ENCODE measurements at regions not wholly inside any gene's neighbourhood (a gene's known extent, or its start where the extent isn't known, plus 50 kb on each side); places are given as distances from the start of the nearest gene placed in this dataset.

DNA sequence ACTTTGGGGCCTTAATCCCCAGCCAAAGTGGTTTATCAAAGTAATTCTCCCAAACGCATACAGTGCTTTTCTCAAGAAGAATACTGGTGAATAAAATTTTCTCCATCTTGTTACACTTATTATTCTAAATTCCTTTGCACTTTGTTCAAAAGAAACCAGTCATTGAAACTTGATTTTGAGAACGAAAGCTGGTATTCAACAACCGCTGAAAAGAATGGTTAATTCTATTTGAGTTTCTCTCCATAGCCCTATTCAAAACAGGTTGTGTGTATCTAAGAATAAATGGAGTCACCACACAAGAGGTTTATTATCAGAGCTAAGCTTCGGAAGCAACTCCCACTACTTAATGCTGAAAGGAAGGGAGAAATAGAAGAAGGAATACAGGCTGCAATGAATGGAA is 117.7 kb downstream of the C1D start:
- no peak overlapping the region for H3K4me3 Mint-ChIP-seq
- no peaks in the 10 kb centered on the region for H3K27me3 Mint-ChIP-seq (ENCODE audit: insufficient read depth, low read depth, poor library complexity)
- ATAC-seq (no peak), DNase-seq (ENCODE audit: low spot score) (no peak)
- Histone ChIP-seq H3K27ac (ENCODE audit: low read depth) (no peak overlapping the region), H3K9me2 (ENCODE audit: insufficient read depth) (no peaks in the 10 kb centered on the region), H4K20me1 (replicated peaks; ENCODE audit: insufficient read depth) (no peaks in the 10 kb centered on the region), H3K4me1 (ENCODE audit: insufficient read depth) (no peaks in the 10 kb centered on the region), H3F3A (replicated peaks; ENCODE audit: low read depth) (no peaks in the 10 kb centered on the region), H3K36me3 (ENCODE audit: insufficient read depth) (no peaks in the 10 kb centered on the region), H3K4me3 (no peak overlapping the region), H3K27me3 (ENCODE audit: insufficient read depth) (no peaks in the 10 kb centered on the region), H2AFZ (no peak overlapping the region), H3K79me2 (replicated peaks; ENCODE audit: insufficient read depth) (no peaks in the 10 kb centered on the region), H3K4me2 (no peak overlapping the region)
- no peak for TF ChIP-seq STAT1 (IDR thresholded peaks at IDR 0.05; ENCODE audit: unreplicated experiment)
- TF ChIP-seq POLR2AphosphoS5 (IDR thresholded peaks at IDR 0.05; ENCODE audit: low read depth) = no peak
- TF ChIP-seq, protein P1, sequence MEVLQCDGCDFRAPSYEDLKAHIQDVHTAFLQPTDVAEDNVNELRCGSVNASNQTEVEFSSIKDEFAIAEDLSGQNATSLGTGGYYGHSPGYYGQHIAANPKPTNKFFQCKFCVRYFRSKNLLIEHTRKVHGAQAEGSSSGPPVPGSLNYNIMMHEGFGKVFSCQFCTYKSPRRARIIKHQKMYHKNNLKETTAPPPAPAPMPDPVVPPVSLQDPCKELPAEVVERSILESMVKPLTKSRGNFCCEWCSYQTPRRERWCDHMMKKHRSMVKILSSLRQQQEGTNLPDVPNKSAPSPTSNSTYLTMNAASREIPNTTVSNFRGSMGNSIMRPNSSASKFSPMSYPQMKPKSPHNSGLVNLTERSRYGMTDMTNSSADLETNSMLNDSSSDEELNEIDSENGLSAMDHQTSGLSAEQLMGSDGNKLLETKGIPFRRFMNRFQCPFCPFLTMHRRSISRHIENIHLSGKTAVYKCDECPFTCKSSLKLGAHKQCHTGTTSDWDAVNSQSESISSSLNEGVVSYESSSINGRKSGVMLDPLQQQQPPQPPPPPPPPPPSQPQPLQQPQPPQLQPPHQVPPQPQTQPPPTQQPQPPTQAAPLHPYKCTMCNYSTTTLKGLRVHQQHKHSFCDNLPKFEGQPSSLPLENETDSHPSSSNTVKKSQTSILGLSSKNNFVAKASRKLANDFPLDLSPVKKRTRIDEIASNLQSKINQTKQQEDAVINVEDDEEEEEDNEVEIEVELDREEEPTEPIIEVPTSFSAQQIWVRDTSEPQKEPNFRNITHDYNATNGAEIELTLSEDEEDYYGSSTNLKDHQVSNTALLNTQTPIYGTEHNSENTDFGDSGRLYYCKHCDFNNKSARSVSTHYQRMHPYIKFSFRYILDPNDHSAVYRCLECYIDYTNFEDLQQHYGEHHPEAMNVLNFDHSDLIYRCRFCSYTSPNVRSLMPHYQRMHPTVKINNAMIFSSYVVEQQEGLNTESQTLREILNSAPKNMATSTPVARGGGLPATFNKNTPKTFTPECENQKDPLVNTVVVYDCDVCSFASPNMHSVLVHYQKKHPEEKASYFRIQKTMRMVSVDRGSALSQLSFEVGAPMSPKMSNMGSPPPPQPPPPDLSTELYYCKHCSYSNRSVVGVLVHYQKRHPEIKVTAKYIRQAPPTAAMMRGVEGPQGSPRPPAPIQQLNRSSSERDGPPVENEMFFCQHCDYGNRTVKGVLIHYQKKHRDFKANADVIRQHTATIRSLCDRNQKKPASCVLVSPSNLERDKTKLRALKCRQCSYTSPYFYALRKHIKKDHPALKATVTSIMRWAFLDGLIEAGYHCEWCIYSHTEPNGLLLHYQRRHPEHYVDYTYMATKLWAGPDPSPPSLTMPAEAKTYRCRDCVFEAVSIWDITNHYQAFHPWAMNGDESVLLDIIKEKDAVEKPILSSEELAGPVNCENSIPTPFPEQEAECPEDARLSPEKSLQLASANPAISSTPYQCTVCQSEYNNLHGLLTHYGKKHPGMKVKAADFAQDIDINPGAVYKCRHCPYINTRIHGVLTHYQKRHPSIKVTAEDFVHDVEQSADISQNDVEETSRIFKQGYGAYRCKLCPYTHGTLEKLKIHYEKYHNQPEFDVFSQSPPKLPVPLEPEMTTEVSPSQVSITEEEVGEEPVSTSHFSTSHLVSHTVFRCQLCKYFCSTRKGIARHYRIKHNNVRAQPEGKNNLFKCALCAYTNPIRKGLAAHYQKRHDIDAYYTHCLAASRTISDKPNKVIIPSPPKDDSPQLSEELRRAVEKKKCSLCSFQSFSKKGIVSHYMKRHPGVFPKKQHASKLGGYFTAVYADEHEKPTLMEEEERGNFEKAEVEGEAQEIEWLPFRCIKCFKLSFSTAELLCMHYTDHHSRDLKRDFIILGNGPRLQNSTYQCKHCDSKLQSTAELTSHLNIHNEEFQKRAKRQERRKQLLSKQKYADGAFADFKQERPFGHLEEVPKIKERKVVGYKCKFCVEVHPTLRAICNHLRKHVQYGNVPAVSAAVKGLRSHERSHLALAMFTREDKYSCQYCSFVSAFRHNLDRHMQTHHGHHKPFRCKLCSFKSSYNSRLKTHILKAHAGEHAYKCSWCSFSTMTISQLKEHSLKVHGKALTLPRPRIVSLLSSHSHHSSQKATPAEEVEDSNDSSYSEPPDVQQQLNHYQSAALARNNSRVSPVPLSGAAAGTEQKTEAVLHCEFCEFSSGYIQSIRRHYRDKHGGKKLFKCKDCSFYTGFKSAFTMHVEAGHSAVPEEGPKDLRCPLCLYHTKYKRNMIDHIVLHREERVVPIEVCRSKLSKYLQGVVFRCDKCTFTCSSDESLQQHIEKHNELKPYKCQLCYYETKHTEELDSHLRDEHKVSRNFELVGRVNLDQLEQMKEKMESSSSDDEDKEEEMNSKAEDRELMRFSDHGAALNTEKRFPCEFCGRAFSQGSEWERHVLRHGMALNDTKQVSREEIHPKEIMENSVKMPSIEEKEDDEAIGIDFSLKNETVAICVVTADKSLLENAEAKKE (CRISPR knock-in tag; IDR thresholded peaks at IDR 0.05) = no peak
- TF ChIP-seq NANOG (IDR thresholded peaks at IDR 0.05; ENCODE audit: borderline replicate concordance) = no peak
- no peak for TF ChIP-seq CREB1 (CRISPR knock-in tag; IDR thresholded peaks at IDR 0.05; ENCODE audit: low read depth)
- TF ChIP-seq, protein P2, sequence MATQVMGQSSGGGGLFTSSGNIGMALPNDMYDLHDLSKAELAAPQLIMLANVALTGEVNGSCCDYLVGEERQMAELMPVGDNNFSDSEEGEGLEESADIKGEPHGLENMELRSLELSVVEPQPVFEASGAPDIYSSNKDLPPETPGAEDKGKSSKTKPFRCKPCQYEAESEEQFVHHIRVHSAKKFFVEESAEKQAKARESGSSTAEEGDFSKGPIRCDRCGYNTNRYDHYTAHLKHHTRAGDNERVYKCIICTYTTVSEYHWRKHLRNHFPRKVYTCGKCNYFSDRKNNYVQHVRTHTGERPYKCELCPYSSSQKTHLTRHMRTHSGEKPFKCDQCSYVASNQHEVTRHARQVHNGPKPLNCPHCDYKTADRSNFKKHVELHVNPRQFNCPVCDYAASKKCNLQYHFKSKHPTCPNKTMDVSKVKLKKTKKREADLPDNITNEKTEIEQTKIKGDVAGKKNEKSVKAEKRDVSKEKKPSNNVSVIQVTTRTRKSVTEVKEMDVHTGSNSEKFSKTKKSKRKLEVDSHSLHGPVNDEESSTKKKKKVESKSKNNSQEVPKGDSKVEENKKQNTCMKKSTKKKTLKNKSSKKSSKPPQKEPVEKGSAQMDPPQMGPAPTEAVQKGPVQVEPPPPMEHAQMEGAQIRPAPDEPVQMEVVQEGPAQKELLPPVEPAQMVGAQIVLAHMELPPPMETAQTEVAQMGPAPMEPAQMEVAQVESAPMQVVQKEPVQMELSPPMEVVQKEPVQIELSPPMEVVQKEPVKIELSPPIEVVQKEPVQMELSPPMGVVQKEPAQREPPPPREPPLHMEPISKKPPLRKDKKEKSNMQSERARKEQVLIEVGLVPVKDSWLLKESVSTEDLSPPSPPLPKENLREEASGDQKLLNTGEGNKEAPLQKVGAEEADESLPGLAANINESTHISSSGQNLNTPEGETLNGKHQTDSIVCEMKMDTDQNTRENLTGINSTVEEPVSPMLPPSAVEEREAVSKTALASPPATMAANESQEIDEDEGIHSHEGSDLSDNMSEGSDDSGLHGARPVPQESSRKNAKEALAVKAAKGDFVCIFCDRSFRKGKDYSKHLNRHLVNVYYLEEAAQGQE (IDR thresholded peaks at IDR 0.05; ENCODE audit: unreplicated experiment) = no peak
- no peak overlapping the region for H3K27ac Mint-ChIP-seq
- H3K9me3 Mint-ChIP-seq = peaks cover 14% of the 10 kb centered on the region; the same call in 2 of the 3 replicates
- peaks cover 10% of the 10 kb centered on the region for H3K4me1 Mint-ChIP-seq
- H3K36me3 Mint-ChIP-seq (ENCODE audit: low read depth) = peaks cover 6% of the 10 kb centered on the region; the same call in 1 of the 3 replicates
